ENCODE measurements at regions not wholly inside any gene's neighbourhood (a gene's known extent, or its start where the extent isn't known, plus 50 kb on each side); places are given as distances from the start of the nearest gene placed in this dataset.
"Not testable (repeated sequence)": the region's sequence is repeated elsewhere in the genome, so short reads cannot be mapped to it uniquely, and the experiment has no call there.

GRCh38 chr9:73962792-73963191, 534.3 kb upstream of the RORB start:
- H3K4me3 ChIP-seq (replicated peaks; ENCODE audit: low read depth, low read length): no peak overlapping the region
- no peak for DNase-seq (ENCODE audit: low read depth)
- TF ChIP-seq CTCF (IDR thresholded peaks at IDR 0.05; ENCODE audit: low read length, missing control alignments): no peak

- H3K4me3 ChIP-seq (replicated peaks; ENCODE audit: low read depth, low read length): no peak overlapping the region
- no peak for DNase-seq (ENCODE audit: low read depth)
- TF ChIP-seq CTCF (IDR thresholded peaks at IDR 0.05; ENCODE audit: low read length, missing control alignments): no peak
Observed at GRCh38 chr9:73969936-73970335, 527.2 kb upstream of the RORB start.

GRCh38 chr9:73976424-73976823, 520.7 kb upstream of the RORB start:
- not testable (repeated sequence) for DNase-seq (ENCODE audit: low read depth); H3K4me3 ChIP-seq (replicated peaks; ENCODE audit: low read depth, low read length)

- H3K4me3 ChIP-seq (replicated peaks; ENCODE audit: low read depth, low read length): no peak overlapping the region
- no peak for TF ChIP-seq CTCF (IDR thresholded peaks at IDR 0.05; ENCODE audit: low read length, missing control alignments)
- DNase-seq (ENCODE audit: low read depth): no peak
Observed at GRCh38 chr9:73979894-73980264, 517.3 kb upstream of the RORB start.

- no peak for TF ChIP-seq CTCF (IDR thresholded peaks at IDR 0.05; ENCODE audit: low read length, missing control alignments)
- DNase-seq (ENCODE audit: low read depth): no peak
- no peak overlapping the region for H3K4me3 ChIP-seq (replicated peaks; ENCODE audit: low read depth, low read length)
Observed at GRCh38 chr9:73980754-73981153, 516.4 kb upstream of the RORB start.

GRCh38 chr9:73981405-73981804, 515.7 kb upstream of the RORB start:
- no peak for DNase-seq (ENCODE audit: low read depth)
- TF ChIP-seq CTCF (IDR thresholded peaks at IDR 0.05; ENCODE audit: low read length, missing control alignments): no peak
- H3K4me3 ChIP-seq (replicated peaks; ENCODE audit: low read depth, low read length): no peak overlapping the region

- TF ChIP-seq CTCF (IDR thresholded peaks at IDR 0.05; ENCODE audit: low read length, missing control alignments): no peak
- no peak for DNase-seq (ENCODE audit: low read depth)
- H3K4me3 ChIP-seq (replicated peaks; ENCODE audit: low read depth, low read length): no peak overlapping the region
Observed at GRCh38 chr9:73995836-73996235, 501.3 kb upstream of the RORB start.

GRCh38 chr9:73996844-73997243, 500.3 kb upstream of the RORB start:
- H3K4me3 ChIP-seq (replicated peaks; ENCODE audit: low read depth, low read length): no peak overlapping the region
- no peak for DNase-seq (ENCODE audit: low read depth)
- TF ChIP-seq CTCF (IDR thresholded peaks at IDR 0.05; ENCODE audit: low read length, missing control alignments): no peak

All from fibroblast of pulmonary artery (primary cell).